K562 (cell line): ENCODE measurements at regions not wholly inside any gene's neighbourhood (a gene's known extent, or its start where the extent isn't known, plus 50 kb on each side); places are given as distances from the start of the nearest gene placed in this dataset.

Experiments used
- BHLHE40 ChIP-seq: IDR thresholded peaks from 2 replicates; pipeline ENCODE4 v1.6.1; 2011; ENCODE audit warnings: low read length, improper control_type of control experiment
- CBX8 ChIP-seq: fragments of 200-600 bp; sonication (generic); IDR thresholded peaks from 2 replicates; pipeline ENCODE4 v1.6.1; 2012; ENCODE audit warnings: borderline replicate concordance, mixed run types, low read depth, mild to moderate bottlenecking, moderate library complexity, mixed read lengths, low read length, control low read depth, inconsistent platforms; ENCODE audit not compliant: poor library complexity, severe bottlenecking; ENCODE audit errors: extremely low read depth
- ELF1 ChIP-seq: fragments of 200-800 bp; sonication (Bioruptor generic); IDR thresholded peaks from 2 replicates; pipeline ENCODE4 v1.6.1; 2016; ENCODE audit warnings: missing genetic modification characterization, missing compliant biosample characterization
- ETV5 ChIP-seq: sonication (generic); formaldehyde crosslinking; IDR thresholded peaks from 2 replicates; pipeline ENCODE4 v1.4.0; 2020; ENCODE audit warnings: low read depth, mild to moderate bottlenecking, missing genetic modification reagents
- KLF16 ChIP-seq: IDR thresholded peaks from 2 replicates; pipeline ENCODE4 v1.6.1; 2016; ENCODE audit warnings: antibody characterized with exemption
- MTA2 ChIP-seq: fragments of 450-650 bp; IDR thresholded peaks from 2 replicates; pipeline ENCODE4 v1.6.1; 2016; ENCODE audit warnings: low read depth
- NRF1 ChIP-seq, 2 experiments: fragments of 450-650 bp; IDR thresholded peaks in 1 of 2; conservative IDR thresholded peaks in 1 of 2; 2 replicates each; pipeline ENCODE4 v1.6.1; 2014; ENCODE audit warnings: mild to moderate bottlenecking in 2 of 2
- POLR2AphosphoS5 ChIP-seq: IDR thresholded peaks from 2 replicates; pipeline ENCODE4 v1.6.1; 2011; ENCODE audit warnings: mild to moderate bottlenecking, low read depth, low read length, moderate library complexity; ENCODE audit not compliant: control insufficient read depth, insufficient read depth
- ZNF24 ChIP-seq: fragments of 450-650 bp; IDR thresholded peaks from 2 replicates; pipeline ENCODE4 v1.6.1; 2016
- ZNF717 ChIP-seq: fragments of 250-450 bp; sonication (Bioruptor Pico); IDR thresholded peaks from 2 replicates; pipeline ENCODE4 v1.5.0; 2021
- TF ChIP-seq, protein P1 (sequence below): fragments of 450-650 bp; IDR thresholded peaks from one replicate; pipeline ENCODE4 v1.6.1; 2018; ENCODE audit warnings: mild to moderate bottlenecking, moderate library complexity; ENCODE audit not compliant: partially characterized antibody
- TF ChIP-seq, protein P2 (sequence below): conservative IDR thresholded peaks from 2 replicates; pipeline ENCODE4 v1.6.1; 2011; ENCODE audit warnings: low read depth, mild to moderate bottlenecking, low read length; ENCODE audit not compliant: control insufficient read depth
- TF ChIP-seq, protein P3 (sequence below): sonication (generic); formaldehyde crosslinking; IDR thresholded peaks from 2 replicates; pipeline ENCODE4 v1.8.0; 2022; ENCODE audit warnings: mild to moderate bottlenecking, missing genetic modification reagents

DNA sequence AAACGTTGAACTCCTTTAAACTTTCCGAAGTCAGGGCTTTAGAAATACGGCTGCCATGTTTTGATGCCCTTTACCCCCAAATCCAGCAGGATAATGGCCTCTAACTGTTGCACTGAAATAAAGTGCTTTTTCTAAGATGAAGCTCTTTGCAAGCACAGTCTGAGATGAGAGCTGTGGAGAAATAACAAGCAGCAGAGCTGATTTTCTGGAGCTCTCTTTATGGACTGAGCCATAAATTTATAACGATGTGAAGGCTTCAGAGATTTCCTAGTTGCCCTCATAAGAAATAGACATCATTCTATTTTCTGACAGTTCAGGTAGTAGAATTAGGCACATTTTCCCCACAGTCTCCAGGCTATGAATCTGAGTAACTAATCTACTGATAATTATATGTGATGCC is 567.3 kb downstream of the PDHA2 start:
- TF ChIP-seq POLR2AphosphoS5 (no peak), ZNF717 (CRISPR knock-in tag) (no peak), ELF1 (tag) (no peak), CBX8 (no peak), ETV5 (CRISPR knock-in tag) (no peak), ZNF24 (no peak), BHLHE40 (no peak), KLF16 (no peak), MTA2 (no peak), NRF1 (conservative IDR thresholded peaks at IDR 0.05 in 1 of 2, IDR thresholded peaks at IDR 0.05 in 1 of 2) (no peak)
- TF ChIP-seq, protein P1, sequence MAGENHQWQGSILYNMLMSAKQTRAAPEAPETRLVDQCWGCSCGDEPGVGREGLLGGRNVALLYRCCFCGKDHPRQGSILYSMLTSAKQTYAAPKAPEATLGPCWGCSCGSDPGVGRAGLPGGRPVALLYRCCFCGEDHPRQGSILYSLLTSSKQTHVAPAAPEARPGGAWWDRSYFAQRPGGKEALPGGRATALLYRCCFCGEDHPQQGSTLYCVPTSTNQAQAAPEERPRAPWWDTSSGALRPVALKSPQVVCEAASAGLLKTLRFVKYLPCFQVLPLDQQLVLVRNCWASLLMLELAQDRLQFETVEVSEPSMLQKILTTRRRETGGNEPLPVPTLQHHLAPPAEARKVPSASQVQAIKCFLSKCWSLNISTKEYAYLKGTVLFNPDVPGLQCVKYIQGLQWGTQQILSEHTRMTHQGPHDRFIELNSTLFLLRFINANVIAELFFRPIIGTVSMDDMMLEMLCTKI: no peak
- TF ChIP-seq, protein P2, sequence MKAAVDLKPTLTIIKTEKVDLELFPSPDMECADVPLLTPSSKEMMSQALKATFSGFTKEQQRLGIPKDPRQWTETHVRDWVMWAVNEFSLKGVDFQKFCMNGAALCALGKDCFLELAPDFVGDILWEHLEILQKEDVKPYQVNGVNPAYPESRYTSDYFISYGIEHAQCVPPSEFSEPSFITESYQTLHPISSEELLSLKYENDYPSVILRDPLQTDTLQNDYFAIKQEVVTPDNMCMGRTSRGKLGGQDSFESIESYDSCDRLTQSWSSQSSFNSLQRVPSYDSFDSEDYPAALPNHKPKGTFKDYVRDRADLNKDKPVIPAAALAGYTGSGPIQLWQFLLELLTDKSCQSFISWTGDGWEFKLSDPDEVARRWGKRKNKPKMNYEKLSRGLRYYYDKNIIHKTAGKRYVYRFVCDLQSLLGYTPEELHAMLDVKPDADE: no peak
- TF ChIP-seq, protein P3, sequence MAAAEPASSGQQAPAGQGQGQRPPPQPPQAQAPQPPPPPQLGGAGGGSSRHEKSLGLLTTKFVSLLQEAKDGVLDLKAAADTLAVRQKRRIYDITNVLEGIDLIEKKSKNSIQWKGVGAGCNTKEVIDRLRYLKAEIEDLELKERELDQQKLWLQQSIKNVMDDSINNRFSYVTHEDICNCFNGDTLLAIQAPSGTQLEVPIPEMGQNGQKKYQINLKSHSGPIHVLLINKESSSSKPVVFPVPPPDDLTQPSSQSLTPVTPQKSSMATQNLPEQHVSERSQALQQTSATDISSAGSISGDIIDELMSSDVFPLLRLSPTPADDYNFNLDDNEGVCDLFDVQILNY (CRISPR knock-in tag): no peak
